ENCODE measurements at regions not wholly inside any gene's neighbourhood (a gene's known extent, or its start where the extent isn't known, plus 50 kb on each side); places are given as distances from the start of the nearest gene placed in this dataset.

- Histone ChIP-seq H3K27me3 (no peaks in the 10 kb centered on the region), H3K79me2 (no peaks in the 10 kb centered on the region), H3K9me2 (replicated peaks; ENCODE audit: insufficient read depth) (no peaks in the 10 kb centered on the region), H3K4me3 (no peak overlapping the region), H3K27ac (peak overlapping the region; percentile 73), H4K20me1 (ENCODE audit: insufficient read depth, poor library complexity, severe bottlenecking) (no peaks in the 10 kb centered on the region), H2AFZ (peak overlapping the region; percentile 31), H3K9me3 (ENCODE audit: low read depth) (no peaks in the 10 kb centered on the region), H3K36me3 (replicated peaks; ENCODE audit: insufficient read depth, low read depth) (no peaks in the 10 kb centered on the region), H3K4me1 (ENCODE audit: insufficient read depth) (peaks cover 14% of the 10 kb centered on the region), H3K4me2 (peak overlapping the region; percentile 21)
- TF ChIP-seq EZH2 (IDR thresholded peaks at IDR 0.05; ENCODE audit: borderline replicate concordance) (no peak), EZH2phosphoT487 (IDR thresholded peaks at IDR 0.05; ENCODE audit: low read depth, severe bottlenecking, unreplicated experiment) (no peak), CTCF (IDR thresholded peaks at IDR 0.05; ENCODE audit: poor library complexity) (no peak)
- WGBS (ENCODE audit: low lambda C conversion rate, missing lambda C conversion rate): 43% methylated on average over 5 of the region's 5 CpGs
- DNase-seq (ENCODE audit: low spot score): no peak
Observed at GRCh38 chr1:58942759-58943191, 158.9 kb upstream of the JUN start.

- 85% methylated on average over 4 of the region's 4 CpGs for WGBS (ENCODE audit: low lambda C conversion rate, missing lambda C conversion rate)
Observed at GRCh38 chr1:58943776-58944175, 159.9 kb upstream of the JUN start.

GRCh38 chr1:58944439-58944838, 160.6 kb upstream of the JUN start:
- DNase-seq (ENCODE audit: low spot score): no peak
- WGBS (ENCODE audit: low lambda C conversion rate, missing lambda C conversion rate): 94% methylated on average over 3 of the region's 3 CpGs
- TF ChIP-seq CTCF (IDR thresholded peaks at IDR 0.05; ENCODE audit: poor library complexity) (no peak), EZH2phosphoT487 (IDR thresholded peaks at IDR 0.05; ENCODE audit: low read depth, severe bottlenecking, unreplicated experiment) (no peak), EZH2 (IDR thresholded peaks at IDR 0.05; ENCODE audit: borderline replicate concordance) (no peak)

More at GRCh38 chr1:58943776-58944175, 159.9 kb upstream of the JUN start:
- no peaks in the 10 kb centered on the region for H3K9me2 ChIP-seq (replicated peaks; ENCODE audit: insufficient read depth)
- peaks cover 14% of the 10 kb centered on the region for H3K4me1 ChIP-seq (ENCODE audit: insufficient read depth)
- no peaks in the 10 kb centered on the region for H4K20me1 ChIP-seq (ENCODE audit: insufficient read depth, poor library complexity, severe bottlenecking)
- no peak overlapping the region for H2AFZ ChIP-seq
- peak overlapping the region; percentile 73 for H3K27ac ChIP-seq
- H3K4me2 ChIP-seq: no peak overlapping the region
- H3K4me3 ChIP-seq: no peak overlapping the region
- H3K36me3 ChIP-seq (replicated peaks; ENCODE audit: insufficient read depth, low read depth): no peaks in the 10 kb centered on the region
- no peak for DNase-seq (ENCODE audit: low spot score)
- H3K9me3 ChIP-seq (ENCODE audit: low read depth): no peaks in the 10 kb centered on the region
- H3K79me2 ChIP-seq: no peaks in the 10 kb centered on the region
- H3K27me3 ChIP-seq: no peaks in the 10 kb centered on the region
- TF ChIP-seq EZH2phosphoT487 (IDR thresholded peaks at IDR 0.05; ENCODE audit: low read depth, severe bottlenecking, unreplicated experiment) (no peak), CTCF (IDR thresholded peaks at IDR 0.05; ENCODE audit: poor library complexity) (no peak), EZH2 (IDR thresholded peaks at IDR 0.05; ENCODE audit: borderline replicate concordance) (no peak)

GRCh38 chr1:58946390-58946789, 162.5 kb upstream of the JUN start:
- Histone ChIP-seq H3K4me2 (no peak overlapping the region), H3K9me3 (ENCODE audit: low read depth) (no peaks in the 10 kb centered on the region), H3K36me3 (replicated peaks; ENCODE audit: insufficient read depth, low read depth) (no peaks in the 10 kb centered on the region), H3K27me3 (no peaks in the 10 kb centered on the region), H3K9me2 (replicated peaks; ENCODE audit: insufficient read depth) (no peaks in the 10 kb centered on the region), H3K79me2 (no peaks in the 10 kb centered on the region), H2AFZ (no peak overlapping the region), H3K4me1 (ENCODE audit: insufficient read depth) (peaks cover 14% of the 10 kb centered on the region), H3K4me3 (no peak overlapping the region), H3K27ac (no peak overlapping the region), H4K20me1 (ENCODE audit: insufficient read depth, poor library complexity, severe bottlenecking) (no peaks in the 10 kb centered on the region)
- WGBS (ENCODE audit: low lambda C conversion rate, missing lambda C conversion rate): 100% methylated on average over 4 of the region's 4 CpGs
- TF ChIP-seq CTCF (IDR thresholded peaks at IDR 0.05; ENCODE audit: poor library complexity): no peak
- TF ChIP-seq EZH2phosphoT487 (IDR thresholded peaks at IDR 0.05; ENCODE audit: low read depth, severe bottlenecking, unreplicated experiment): no peak
- TF ChIP-seq EZH2 (IDR thresholded peaks at IDR 0.05; ENCODE audit: borderline replicate concordance): no peak
- no peak for DNase-seq (ENCODE audit: low spot score)

More at GRCh38 chr1:58944439-58944838, 160.6 kb upstream of the JUN start:
- H3K9me3 ChIP-seq (ENCODE audit: low read depth): no peaks in the 10 kb centered on the region
- H2AFZ ChIP-seq: no peak overlapping the region
- no peak overlapping the region for H3K27ac ChIP-seq
- no peaks in the 10 kb centered on the region for H3K27me3 ChIP-seq
- H3K9me2 ChIP-seq (replicated peaks; ENCODE audit: insufficient read depth): no peaks in the 10 kb centered on the region
- no peak overlapping the region for H3K4me3 ChIP-seq
- no peaks in the 10 kb centered on the region for H3K79me2 ChIP-seq
- no peaks in the 10 kb centered on the region for H4K20me1 ChIP-seq (ENCODE audit: insufficient read depth, poor library complexity, severe bottlenecking)
- H3K36me3 ChIP-seq (replicated peaks; ENCODE audit: insufficient read depth, low read depth): no peaks in the 10 kb centered on the region
- no peak overlapping the region for H3K4me2 ChIP-seq
- H3K4me1 ChIP-seq (ENCODE audit: insufficient read depth): peaks cover 14% of the 10 kb centered on the region

Data from hepatocyte (in vitro differentiated cells).